Breast epithelium (tissue), 4 donors: ENCODE measurements at regions not wholly inside any gene's neighbourhood (a gene's known extent, or its start where the extent isn't known, plus 50 kb on each side); places are given as distances from the start of the nearest gene placed in this dataset.

Source experiments
- DNase-seq, 2 donors: peaks; one replicate each; pipeline ENCODE4 v3.0.0-alpha.2; 2019; ENCODE audit warnings: low spot score in 2 of 2
- H3K27ac ChIP-seq, 2 donors: fragments of 200-600 bp; sonication (generic) in 1 of 2; one replicate each; pipeline ENCODE4 v1.5.1; 2016 to 2019; ENCODE audit warnings: mild to moderate bottlenecking in 1 of 2
- H3K27me3 ChIP-seq, 2 donors: fragments of 200-600 bp; sonication (generic) in 1 of 2; one replicate each; pipeline versions ENCODE4 v1.5.1 to v1.6.0; 2017 to 2019; ENCODE audit warnings: control low read depth in 1 of 2, mild to moderate bottlenecking in 1 of 2
- H3K36me3 ChIP-seq: fragments of 200-600 bp; one replicate; pipeline ENCODE4 v1.5.1; 2019
- H3K4me1 ChIP-seq, 2 donors: fragments of 200-600 bp; sonication (generic); one replicate each; pipeline ENCODE4 v1.5.1; 2016 to 2019; ENCODE audit warnings: control low read depth in 1 of 2
- H3K4me3 ChIP-seq, 3 donors: fragments of 200-600 bp; sonication (generic); 1 replicate in 2 of 3; 2 replicates in 1 of 3; pipeline ENCODE4 v1.5.1; 2016 to 2019; ENCODE audit warnings: mild to moderate bottlenecking in 3 of 3, moderate library complexity in 2 of 3
- H3K9me3 ChIP-seq, 2 donors: fragments of 200-600 bp; sonication (generic) in 1 of 2; one replicate each; pipeline ENCODE4 v1.5.1; 2016 to 2019; ENCODE audit warnings: control low read depth in 1 of 2
- CTCF ChIP-seq, 3 donors: fragments of 450-650 bp; IDR thresholded peaks; one replicate each; pipeline ENCODE4 v1.5.1; 2016 to 2017; ENCODE audit warnings: antibody characterized with exemption in 3 of 3, mild to moderate bottlenecking in 3 of 3, moderate library complexity in 3 of 3
- POLR2A ChIP-seq: fragments of 450-650 bp; IDR thresholded peaks from one replicate; pipeline ENCODE4 v1.6.1; 2016; ENCODE audit warnings: antibody characterized with exemption, mild to moderate bottlenecking, moderate library complexity
- POLR2AphosphoS5 ChIP-seq, 3 donors: sonication (generic); formaldehyde crosslinking; IDR thresholded peaks; one replicate each; pipeline ENCODE4 v1.6.1; 2017; ENCODE audit warnings: antibody characterized with exemption in 3 of 3
- intact Hi-C: fragments of 100-400 bp; cut with DNase I; formaldehyde crosslinking; loops from one replicate; pipeline ENCODE4 v1.15.1; 2023; ENCODE audit warnings: low total_unique reads

- no peak for DNase-seq
- no peak overlapping the region for H3K4me3 ChIP-seq
- no peaks in the 10 kb centered on the region for H3K36me3 ChIP-seq
- H3K27ac ChIP-seq, result peak overlapping the region in 1 of 2 donors; percentile 77
- H3K4me1 ChIP-seq, result peaks cover 0 to 6% of the 10 kb centered on the region in 2 donors
- no peaks in the 10 kb centered on the region for H3K27me3 ChIP-seq
- no peaks in the 10 kb centered on the region for H3K9me3 ChIP-seq
- intact Hi-C loops, result no loop called here
- no peak for TF ChIP-seq POLR2AphosphoS5 (IDR thresholded peaks at IDR 0.05)
- TF ChIP-seq CTCF (IDR thresholded peaks at IDR 0.05), result no peak
- TF ChIP-seq POLR2A, result no peak
Measured at GRCh38 chr5:107290780-107291398, 379.8 kb downstream of the EFNA5 start.

GRCh38 chr5:107289030-107289714 lies 381.6 kb downstream of the EFNA5 start:
- intact Hi-C loops, result no loop called here
- no peaks in the 10 kb centered on the region for H3K9me3 ChIP-seq
- peak overlapping the region; percentile 48 to 77 for H3K27ac ChIP-seq
- peaks cover 0 to 2% of the 10 kb centered on the region in 2 donors for H3K4me1 ChIP-seq
- DNase-seq, result peak in 1 of 2 donors; percentile 38
- H3K4me3 ChIP-seq, result no peak overlapping the region
- H3K36me3 ChIP-seq, result no peaks in the 10 kb centered on the region
- no peaks in the 10 kb centered on the region for H3K27me3 ChIP-seq
- TF ChIP-seq POLR2AphosphoS5 (IDR thresholded peaks at IDR 0.05) (peak in 1 of 3 donors; percentile 11), CTCF (IDR thresholded peaks at IDR 0.05) (no peak)

- Histone ChIP-seq H3K9me3 (no peaks in the 10 kb centered on the region), H3K27ac (peak overlapping the region in 1 of 2 donors; percentile 43), H3K4me3 (no peak overlapping the region), H3K36me3 (no peaks in the 10 kb centered on the region), H3K4me1 (no peaks in the 10 kb centered on the region), H3K27me3 (no peaks in the 10 kb centered on the region)
- intact Hi-C loops, result no loop called here
- TF ChIP-seq CTCF (IDR thresholded peaks at IDR 0.05) (no peak), POLR2AphosphoS5 (IDR thresholded peaks at IDR 0.05) (no peak), POLR2A (no peak)
- DNase-seq, result no peak
Measured at GRCh38 chr5:107286447-107287098, 384.2 kb downstream of the EFNA5 start.

GRCh38 chr5:107285772-107286171 lies 385.0 kb downstream of the EFNA5 start:
- no peak overlapping the region for H3K27ac ChIP-seq
- no peak overlapping the region for H3K4me3 ChIP-seq
- intact Hi-C loops, result no loop called here
- DNase-seq, result no peak
- no peaks in the 10 kb centered on the region for H3K4me1 ChIP-seq
- TF ChIP-seq POLR2AphosphoS5 (IDR thresholded peaks at IDR 0.05) (no peak), POLR2A (no peak), CTCF (IDR thresholded peaks at IDR 0.05) (no peak)
- H3K27me3 ChIP-seq, result no peaks in the 10 kb centered on the region
- H3K36me3 ChIP-seq, result no peaks in the 10 kb centered on the region
- H3K9me3 ChIP-seq, result no peaks in the 10 kb centered on the region
